ENCODE measurements at regions not wholly inside any gene's neighbourhood (a gene's known extent, or its start where the extent isn't known, plus 50 kb on each side); places are given as distances from the start of the nearest gene placed in this dataset.

DNA sequence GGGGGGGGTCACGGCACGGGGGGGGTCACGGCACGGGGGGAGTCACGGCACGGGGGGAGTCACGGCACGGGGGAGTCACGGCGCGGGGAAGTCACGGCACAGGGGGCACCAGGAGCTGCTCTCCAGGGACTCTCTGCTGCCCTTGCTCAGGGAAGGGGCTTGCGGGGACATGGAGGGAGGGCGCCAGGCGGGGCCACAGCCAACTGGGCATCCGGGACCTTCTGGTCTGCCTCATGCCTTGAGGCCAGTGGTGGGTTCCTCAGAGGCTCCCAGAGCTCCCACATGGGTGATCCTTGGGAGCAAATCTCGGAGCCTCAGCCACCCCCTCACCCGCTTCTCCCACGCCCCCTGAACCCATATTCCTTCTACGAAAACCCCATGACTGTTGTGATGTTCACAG is 55.8 kb upstream of the TMEM18 start:
- Histone ChIP-seq H3K4me3 (ENCODE audit: low read depth, low read length) (no peak overlapping the region), H3K4me1 (no peaks in the 10 kb centered on the region), H3K36me3 (no peaks in the 10 kb centered on the region), H3K9me3 (no peaks in the 10 kb centered on the region), H3K27me3 (no peaks in the 10 kb centered on the region)
- TF ChIP-seq CTCF (IDR thresholded peaks at IDR 0.05; ENCODE audit: low read depth, low read length) = no peak
- no peak for DNase-seq

DNA sequence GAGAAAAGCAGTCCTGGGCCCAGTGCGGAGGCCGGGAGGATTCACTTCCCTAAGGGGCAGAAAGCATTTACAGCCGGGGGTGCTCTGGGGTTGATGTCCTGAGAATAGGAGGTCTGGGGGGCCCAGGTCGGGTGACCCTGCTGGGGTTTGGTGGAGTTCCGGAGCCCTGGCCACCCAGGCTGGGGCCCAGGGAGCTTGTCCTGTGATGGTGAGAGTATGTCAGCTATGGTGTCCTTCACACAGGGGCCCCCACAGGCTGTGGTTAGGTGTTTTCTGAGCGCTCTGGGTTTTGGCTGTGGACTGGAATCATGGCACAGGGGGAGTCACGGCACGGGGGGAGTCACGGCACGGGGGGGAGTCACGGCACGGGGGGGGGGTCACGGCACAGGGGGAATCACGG is 54.5 kb upstream of the TMEM18 start:
- no peak for TF ChIP-seq CTCF (IDR thresholded peaks at IDR 0.05; ENCODE audit: low read depth, low read length)
- no peaks in the 10 kb centered on the region for H3K4me1 ChIP-seq
- H3K27me3 ChIP-seq = no peaks in the 10 kb centered on the region
- H3K4me3 ChIP-seq (ENCODE audit: low read depth, low read length) = no peak overlapping the region
- no peaks in the 10 kb centered on the region for H3K9me3 ChIP-seq
- no peak for DNase-seq
- no peaks in the 10 kb centered on the region for H3K36me3 ChIP-seq

DNA sequence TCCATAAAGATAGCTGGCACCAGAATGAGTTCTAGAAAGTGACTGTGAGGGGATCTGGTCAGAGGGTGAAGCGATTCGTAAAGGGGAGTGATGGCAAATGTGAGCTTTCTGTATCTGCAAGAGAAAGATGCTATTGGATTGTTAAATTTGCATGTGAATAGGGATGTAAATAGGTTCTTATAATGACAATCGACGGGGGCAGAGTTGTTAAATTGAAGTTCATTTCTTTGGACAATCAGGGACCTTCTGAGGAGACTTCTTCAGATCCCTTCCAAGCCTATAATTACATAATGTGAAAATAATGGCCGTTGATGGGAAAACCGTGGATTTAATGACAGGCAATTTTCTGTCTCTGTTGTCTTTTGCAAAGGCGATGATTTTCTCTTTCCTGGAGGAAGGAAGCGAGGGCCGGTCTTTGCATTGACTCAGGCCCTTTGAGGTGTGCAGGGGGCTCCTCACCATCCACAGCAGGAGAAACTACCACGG is 52.2 kb upstream of the TMEM18 start:
- H3K36me3 ChIP-seq = no peaks in the 10 kb centered on the region
- no peak for TF ChIP-seq CTCF (IDR thresholded peaks at IDR 0.05; ENCODE audit: low read depth, low read length)
- no peak overlapping the region for H3K4me3 ChIP-seq (ENCODE audit: low read depth, low read length)
- no peaks in the 10 kb centered on the region for H3K9me3 ChIP-seq
- H3K27me3 ChIP-seq = no peaks in the 10 kb centered on the region
- H3K4me1 ChIP-seq = no peaks in the 10 kb centered on the region
- DNase-seq = no peak

GRCh38 chr2:728165-728564 is 51.0 kb upstream of the TMEM18 start:
- Histone ChIP-seq H3K4me1 (no peaks in the 10 kb centered on the region), H3K4me3 (ENCODE audit: low read depth, low read length) (no peak overlapping the region), H3K27me3 (no peaks in the 10 kb centered on the region), H3K36me3 (no peaks in the 10 kb centered on the region), H3K9me3 (no peaks in the 10 kb centered on the region)
- no peak for TF ChIP-seq CTCF (IDR thresholded peaks at IDR 0.05; ENCODE audit: low read depth, low read length)
- no peak for DNase-seq

DNA sequence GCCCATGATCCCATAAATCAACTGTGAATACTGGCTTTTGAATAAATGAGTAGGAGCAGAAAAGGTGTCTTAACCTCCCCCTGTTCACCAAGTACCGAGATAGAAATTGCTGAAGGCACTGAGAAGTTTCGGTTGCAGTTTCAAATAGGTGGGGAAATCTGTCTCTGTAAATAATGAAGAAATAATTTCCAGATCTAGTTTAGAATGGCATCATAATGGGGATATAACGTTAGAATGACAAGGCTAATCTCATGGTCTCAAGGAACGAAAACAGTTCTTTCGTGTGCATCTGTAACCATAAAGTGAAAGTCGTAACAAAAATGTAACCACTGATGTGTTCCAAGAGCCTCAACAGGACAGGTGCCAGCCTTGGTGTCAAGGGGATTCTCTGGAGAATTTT is 49.9 kb upstream of the TMEM18 start:
- no peak for DNase-seq
- Histone ChIP-seq H3K9me3 (no peaks in the 10 kb centered on the region), H3K36me3 (no peaks in the 10 kb centered on the region), H3K4me1 (no peaks in the 10 kb centered on the region), H3K27me3 (no peaks in the 10 kb centered on the region), H3K4me3 (ENCODE audit: low read depth, low read length) (no peak overlapping the region)
- no peak for TF ChIP-seq CTCF (IDR thresholded peaks at IDR 0.05; ENCODE audit: low read depth, low read length)

All from BE2C (cell line).